NCI-H128 (cell line): ENCODE measurements at regions not wholly inside any gene's neighbourhood (a gene's known extent, or its start where the extent isn't known, plus 50 kb on each side); places are given as distances from the start of the nearest gene placed in this dataset.

Experiments used
- DNase-seq: peaks from one replicate; lab custom pipeline; 2025; ENCODE audit not compliant: unreplicated experiment; lab: John Stamatoyannopoulos, UW

GRCh38 chr5:167759057-167759821 lies 532.2 kb upstream of the WWC1 start:
- no peak for DNase-seq

- no peak for DNase-seq
These were observed 527.7 kb upstream of the WWC1 start for GRCh38 chr5:167763772-167764171.

DNA sequence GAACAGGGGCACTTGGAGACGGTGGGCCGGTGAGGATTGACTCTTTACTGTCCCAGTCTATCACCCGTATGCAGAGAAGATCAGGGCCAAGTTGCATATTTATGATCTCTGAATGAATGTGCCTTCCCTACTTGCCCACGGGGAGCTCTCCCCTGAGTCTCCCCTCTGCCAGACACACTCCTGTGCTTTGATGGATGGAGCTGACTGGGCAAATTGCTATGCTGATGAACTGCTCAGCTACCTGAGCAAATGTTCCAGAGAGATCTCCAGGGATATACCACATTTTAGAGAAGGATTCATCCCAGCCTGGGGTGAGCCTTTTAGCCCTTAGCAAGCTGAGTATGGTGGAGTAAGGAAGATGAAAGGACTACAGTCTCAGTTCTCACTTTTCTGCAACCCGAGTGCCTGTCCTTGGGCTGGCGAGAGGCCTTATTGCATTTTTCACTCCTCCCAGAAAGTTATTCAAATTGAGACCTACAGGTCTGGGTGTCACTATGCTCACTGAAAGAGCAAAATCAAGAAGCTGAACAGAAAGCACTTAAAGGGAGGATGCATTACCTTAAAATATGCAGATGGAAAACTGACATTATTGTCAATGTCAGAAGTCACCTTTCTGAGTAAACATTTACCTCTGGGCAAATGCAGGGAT lies 526.7 kb upstream of the WWC1 start:
- no peak for DNase-seq

- no peak for DNase-seq
These were observed 526.1 kb upstream of the WWC1 start for GRCh38 chr5:167765352-167765751.

GRCh38 chr5:167766957-167767356 lies 524.5 kb upstream of the WWC1 start:
- no peak for DNase-seq

GRCh38 chr5:167767795-167768194 lies 523.6 kb upstream of the WWC1 start:
- no peak for DNase-seq

- no peak for DNase-seq
These were observed 521.5 kb upstream of the WWC1 start for GRCh38 chr5:167769846-167770413.

DNA sequence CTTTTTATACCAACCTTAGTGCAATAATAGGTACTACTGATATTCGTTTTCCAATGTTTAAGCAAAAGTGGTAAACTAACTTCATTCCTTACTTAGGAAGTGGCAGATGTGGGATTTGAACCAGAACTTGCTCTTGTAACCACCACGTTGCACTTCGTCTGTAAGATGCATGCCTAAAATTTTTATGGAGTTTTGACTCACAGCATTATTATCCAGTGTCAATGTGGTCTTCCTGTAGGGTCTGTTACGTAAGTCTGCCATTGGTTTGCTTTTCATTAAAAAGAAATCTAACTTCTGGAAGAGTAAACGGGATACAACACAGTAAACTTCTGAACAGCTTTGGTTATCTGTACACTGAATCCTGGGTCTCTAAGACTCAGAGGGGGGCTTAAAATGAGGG lies 521.0 kb upstream of the WWC1 start:
- no peak for DNase-seq

GRCh38 chr5:167771571-167771970 lies 519.9 kb upstream of the WWC1 start:
- no peak for DNase-seq

DNA sequence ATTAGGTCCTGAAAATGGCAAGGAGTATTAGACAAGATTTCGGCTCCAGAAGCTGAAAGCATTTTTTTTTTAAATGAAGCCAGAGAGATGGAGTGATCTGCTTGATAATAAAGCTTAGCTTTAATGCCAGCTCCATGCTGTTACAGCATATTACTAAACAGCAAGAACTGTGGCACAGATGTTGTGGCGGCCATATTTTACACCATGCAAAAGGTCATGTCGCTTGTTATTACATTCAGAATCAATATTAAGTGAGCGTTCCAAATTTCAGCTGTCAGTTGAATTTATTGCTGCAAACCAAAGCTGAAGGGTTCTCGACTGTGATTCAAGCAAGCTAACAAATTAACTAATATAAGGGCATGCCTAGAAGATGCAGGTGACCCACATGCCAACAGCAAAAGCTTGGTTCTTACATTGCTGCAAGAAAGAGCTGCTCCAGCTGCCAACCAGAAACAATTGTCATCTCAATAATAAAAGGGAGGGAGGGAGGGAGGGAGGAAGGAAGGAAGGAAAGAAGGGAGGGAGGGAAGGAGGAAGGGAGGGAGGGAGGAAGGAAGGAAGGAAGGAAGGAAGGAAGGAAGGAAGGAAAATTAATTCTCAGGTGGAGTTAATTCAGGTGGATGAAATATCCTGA lies 517.7 kb upstream of the WWC1 start:
- DNase-seq: no peak

DNA sequence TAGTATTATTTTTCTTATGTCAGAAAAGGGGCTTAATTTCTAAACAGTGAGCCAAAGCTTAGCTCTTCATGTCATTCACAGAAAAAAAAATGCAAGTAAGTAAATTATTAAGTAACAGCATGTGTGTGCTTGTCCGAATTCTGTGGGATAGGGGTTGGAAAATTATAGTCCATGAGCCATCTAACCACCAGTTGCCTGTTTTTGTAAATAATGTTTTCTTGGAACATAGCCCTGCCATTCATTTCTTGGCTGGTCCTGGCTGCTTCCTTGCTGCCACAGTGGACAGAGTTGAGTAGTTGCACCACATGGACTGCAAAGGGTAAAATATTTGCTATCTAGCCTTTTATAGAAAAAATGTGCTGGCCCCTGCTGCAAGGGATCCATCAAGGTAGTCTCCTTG lies 513.7 kb upstream of the WWC1 start:
- DNase-seq: no peak

- DNase-seq: no peak
These were observed 513.2 kb upstream of the WWC1 start for GRCh38 chr5:167778228-167778627.

DNA sequence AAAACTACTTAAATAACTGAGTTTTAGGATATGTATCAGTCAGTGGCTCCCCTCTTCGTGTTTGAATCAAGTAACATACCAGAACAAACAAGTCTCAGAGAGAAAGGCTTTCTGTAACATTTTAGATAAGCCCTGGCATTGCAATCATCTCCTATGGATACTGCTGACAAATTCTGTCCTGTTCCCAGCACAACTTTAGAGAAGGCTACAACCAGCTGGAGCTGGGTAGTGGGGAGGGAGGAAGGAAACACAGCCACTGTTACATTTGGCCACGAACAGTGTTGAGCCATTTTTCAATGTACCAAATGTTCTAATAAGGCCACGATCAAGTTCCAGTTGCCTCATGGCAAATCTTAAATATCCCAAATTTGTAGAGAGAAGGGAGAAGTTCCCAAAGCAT lies 511.8 kb upstream of the WWC1 start:
- DNase-seq: no peak

DNA sequence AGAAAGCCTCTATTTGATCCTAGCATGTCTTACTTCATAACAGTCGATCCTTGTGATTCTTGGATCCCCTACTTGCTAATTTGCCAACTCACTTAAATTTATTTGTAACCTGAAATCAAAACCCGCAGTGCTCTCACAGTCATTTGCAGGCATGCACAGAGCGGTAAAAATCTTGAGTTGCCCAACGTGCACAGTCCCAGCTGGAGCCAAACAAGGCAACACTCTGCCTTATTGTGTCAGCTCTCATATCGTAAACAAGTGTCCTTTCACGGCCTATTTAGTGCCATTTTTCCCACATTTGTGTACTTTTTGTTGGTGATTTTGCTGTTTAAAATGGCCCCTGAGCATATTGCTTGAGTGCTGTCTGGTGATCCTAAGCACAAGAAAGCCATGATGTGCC lies 511.3 kb upstream of the WWC1 start:
- DNase-seq: no peak

GRCh38 chr5:167783145-167783817 lies 508.2 kb upstream of the WWC1 start:
- DNase-seq: no peak

GRCh38 chr5:167785106-167785505 lies 506.3 kb upstream of the WWC1 start:
- no peak for DNase-seq

- DNase-seq: no peak
These were observed 505.5 kb upstream of the WWC1 start for GRCh38 chr5:167785901-167786300.

GRCh38 chr5:167786871-167787578 lies 504.4 kb upstream of the WWC1 start:
- DNase-seq: no peak

DNA sequence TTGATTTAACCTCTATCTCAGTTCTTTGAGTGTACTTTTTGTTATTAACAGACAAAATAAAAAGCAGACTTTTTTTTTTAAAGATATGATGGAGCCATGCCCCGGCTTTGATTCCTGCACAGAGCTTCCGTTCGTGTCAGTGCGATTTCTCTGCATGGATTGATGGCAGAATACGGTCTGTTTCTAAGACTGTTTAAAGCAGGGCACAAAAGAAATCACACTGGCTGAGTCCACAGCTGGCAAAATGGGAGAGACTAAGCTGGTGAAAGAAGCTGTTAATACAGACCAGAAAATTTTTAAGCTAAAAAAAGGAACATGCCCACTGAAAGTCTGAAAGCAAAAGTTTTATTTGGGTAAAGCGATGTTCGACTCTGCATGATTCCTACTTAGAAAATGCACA lies 501.4 kb upstream of the WWC1 start:
- no peak for DNase-seq

GRCh38 chr5:167790462-167791260 lies 500.8 kb upstream of the WWC1 start:
- no peak for DNase-seq
